NOMO-1 treated with dmso at 0.1 percent for 144 hours (cell line): ENCODE measurements at regions not wholly inside any gene's neighbourhood (a gene's known extent, or its start where the extent isn't known, plus 50 kb on each side); places are given as distances from the start of the nearest gene placed in this dataset.
A peak's percentile ranks its signal among the peaks of the same experiment; 100 is the strongest.
"Not testable (repeated sequence)": the region's sequence is repeated elsewhere in the genome, so short reads cannot be mapped to it uniquely, and the experiment has no call there.

Source experiments
- DNase-seq: peaks from one replicate; lab custom pipeline; 2025; ENCODE audit not compliant: unreplicated experiment; lab: John Stamatoyannopoulos, UW

DNA sequence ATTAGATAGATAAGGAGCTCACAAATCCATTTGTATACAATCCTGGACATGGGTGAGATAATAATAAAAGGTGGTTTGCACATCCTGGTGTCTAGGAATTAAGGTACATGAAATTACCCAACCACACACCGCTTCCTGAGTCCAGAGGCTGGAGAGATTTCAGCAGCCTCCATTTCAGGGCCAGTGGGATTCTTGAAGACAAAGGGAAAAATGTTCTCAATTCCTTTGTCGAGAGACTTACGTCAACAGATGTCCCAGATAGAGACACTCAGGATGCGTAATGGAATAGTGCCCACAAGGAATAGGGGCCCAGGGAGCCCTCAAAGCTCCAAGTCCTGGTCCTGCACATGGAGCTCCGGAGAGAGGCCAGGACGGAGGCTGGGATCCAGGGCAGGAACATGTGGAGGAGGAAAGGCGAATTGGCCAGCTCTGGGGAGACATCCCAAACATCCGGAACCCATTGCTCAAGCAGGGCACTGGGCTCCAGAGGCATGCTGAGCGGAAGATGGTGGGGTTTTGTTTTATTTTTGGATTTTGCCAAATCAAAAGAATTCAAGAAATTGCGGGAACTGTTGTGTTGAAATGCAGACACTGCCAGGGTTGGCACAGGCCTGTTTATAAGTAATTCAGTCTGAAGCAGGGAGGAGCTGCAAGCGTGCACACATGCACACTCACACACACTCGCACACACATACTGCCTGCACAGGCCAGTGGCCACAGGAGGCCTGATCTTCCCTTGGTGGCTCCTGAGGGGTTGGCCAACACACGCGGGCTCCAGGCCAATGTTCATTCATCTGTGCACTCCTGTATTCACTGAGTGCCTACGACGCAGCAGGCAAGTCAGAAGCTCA is 97.2 kb downstream of the NOG start:
- no peak for DNase-seq

DNA sequence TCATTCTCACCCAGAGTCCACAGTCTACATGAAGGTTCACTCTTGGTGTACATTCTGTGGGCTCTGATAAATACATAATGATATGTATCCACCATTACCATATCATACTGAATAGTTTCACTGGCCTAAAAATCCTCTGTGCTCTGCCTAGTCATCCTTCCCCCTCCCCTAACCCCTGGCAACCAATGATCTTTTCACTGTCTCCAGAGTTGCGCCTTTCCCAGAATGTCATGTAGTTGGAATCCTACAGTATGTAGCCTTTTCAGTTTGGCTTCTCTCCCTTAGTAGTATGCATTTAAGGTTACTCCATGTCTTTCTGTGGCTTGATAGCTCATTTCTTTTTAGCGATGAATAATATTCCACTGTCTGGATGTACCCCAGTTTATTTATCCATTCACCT is 101.3 kb downstream of the NOG start:
- no peak for DNase-seq

GRCh38 chr17:56697190-56697589 is 103.7 kb downstream of the NOG start:
- DNase-seq = no peak

- no peak for DNase-seq
Observed at GRCh38 chr17:56699186-56699894, 105.8 kb downstream of the NOG start.

DNA sequence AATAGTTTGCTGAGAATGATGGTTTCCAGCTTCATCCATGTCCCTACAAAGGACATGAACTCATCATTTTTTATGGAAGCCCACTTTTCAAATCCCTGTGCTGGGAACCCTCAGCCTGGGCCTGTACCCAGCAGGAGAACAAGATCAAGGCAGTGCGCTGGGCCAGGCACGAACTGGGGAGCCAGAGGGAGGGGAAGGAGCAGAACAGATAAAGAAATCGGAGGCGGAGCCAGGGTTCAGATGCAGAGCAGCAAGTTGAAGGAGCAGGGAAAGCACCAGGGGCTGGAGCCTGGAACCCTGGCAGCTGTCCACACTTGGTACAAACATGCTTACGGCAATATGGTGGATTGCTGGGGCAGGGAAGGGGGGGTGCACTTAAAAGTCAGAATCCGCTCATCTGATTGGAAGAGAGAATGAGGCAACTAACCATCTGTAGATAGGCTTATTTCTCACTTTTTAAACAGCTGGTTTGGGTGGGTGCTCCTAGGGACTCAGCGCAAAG is 107.5 kb downstream of the NOG start:
- no peak for DNase-seq

DNA sequence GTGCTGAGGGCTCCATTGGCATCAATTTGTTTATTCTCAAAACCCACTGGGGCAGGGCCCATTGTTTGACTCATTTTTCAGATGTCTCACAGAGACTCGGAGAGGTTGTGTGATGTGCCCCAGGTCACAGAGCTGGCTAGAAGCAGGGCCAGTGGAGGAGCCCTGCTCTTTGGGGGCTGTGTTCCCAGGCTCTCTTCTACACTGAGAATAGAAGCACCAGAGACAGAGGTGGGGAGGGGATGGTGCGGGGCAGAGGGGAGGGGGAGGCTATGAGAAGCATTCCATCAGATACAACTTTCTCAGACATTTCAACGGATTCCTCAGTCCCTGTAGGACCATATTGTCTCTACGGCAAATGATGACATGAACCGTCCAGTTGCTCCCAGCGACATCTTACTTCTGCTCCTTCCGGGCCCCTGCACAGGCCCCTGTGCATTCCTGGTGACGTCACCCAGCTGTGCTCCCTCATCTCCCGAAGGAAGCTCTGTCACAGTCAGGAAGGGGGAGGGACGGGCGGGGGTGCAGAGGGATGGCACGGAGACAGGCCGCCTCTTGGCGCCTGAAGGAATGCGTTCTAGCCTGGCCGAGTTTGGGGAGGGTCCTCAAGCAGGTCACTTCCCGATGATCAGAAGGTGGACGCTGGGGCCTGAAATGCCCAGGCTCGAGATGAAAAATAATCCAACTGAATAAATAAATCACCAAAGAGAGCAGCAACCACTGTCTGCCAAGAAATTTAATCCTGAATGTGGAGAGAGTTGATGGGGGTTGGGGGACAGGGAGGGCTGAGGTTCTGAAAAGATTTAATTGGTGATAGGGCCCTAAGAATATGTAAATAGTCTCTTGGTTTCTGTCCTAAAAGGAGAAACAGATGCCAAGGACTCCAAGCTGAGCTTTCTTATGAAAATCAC is 114.1 kb downstream of the NOG start:
- no peak for DNase-seq

DNA sequence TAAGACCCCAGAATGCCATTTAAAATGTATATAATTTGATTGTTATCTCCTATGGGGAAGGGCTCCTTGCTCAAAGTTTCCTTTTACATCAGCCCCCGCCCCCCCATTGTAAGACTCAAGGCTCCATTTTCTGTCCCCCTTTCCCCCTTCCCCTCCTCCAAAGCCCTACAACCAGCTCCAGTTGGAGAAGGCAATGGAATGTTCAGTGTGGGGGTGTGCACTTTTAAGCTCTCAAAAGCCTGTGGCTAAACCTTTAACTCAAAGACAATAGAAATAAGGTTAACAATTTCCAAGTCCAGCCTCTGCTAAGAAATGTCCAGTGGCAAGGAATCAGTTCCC is 114.7 kb downstream of the NOG start:
- no peak for DNase-seq

GRCh38 chr17:56708670-56709410 is 115.3 kb downstream of the NOG start:
- DNase-seq = no peak

GRCh38 chr17:56710986-56711385 is 117.5 kb downstream of the NOG start:
- DNase-seq = no peak

DNA sequence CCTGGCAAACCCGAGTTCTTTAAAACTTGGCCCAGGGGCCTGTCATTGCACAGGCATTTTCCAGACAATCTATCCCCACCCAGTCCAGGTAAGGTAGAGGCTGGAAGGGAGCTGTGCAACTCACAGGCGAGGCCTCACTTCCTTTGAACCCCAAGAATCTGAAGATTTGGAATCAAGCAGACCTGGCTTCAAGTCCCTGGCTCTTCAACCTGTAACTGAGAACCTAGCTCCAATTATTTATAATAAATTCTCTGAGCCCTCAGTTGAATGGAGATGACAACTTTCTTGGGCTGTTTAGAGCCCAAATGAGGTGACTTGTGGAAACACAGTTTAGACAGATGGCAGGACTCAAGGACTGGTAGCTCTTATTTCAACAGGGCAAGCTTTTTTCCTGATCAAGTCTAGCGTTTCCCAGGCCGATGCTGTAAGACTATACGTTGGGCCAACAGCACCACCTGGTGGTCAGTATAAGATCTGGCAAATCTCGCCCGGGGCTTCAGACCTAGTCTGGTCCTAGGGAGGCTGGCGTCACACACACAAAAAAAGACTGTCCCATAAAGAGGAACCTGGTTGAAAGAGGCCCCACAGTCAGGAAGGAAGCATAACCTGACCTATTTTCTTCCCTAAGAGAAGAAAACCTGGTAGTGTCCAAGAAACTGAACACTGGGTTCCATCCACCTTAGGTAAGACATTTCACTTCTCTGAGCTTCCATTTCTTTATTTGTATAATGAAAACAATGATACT is 117.9 kb downstream of the C17orf67 start:
- peak; percentile 95 for DNase-seq

- no peak for DNase-seq
Observed at GRCh38 chr17:56717471-56717870, 116.2 kb downstream of the C17orf67 start.

DNA sequence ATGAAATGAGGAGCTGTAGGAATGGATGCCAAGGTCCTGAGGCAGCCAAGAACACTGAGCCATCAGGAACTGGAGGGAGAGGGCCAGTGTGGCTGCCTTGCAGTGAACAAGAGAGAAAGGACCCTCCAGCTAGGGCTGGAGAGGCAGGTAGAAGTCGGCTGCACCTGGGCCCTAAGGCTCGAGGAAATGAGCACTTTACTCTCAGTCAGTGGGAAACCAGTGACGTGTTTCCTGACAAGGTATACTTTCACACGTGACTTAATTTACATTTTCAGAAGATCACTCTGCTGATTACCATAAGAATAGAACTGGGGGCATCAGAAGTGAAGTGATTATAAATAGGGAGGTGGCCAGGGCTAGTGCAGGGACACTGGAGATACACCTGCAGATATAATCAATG is 115.2 kb downstream of the C17orf67 start:
- no peak for DNase-seq

GRCh38 chr17:56723421-56723820 is 110.3 kb downstream of the C17orf67 start:
- DNase-seq = no peak

GRCh38 chr17:56724664-56725063 is 109.1 kb downstream of the C17orf67 start:
- no peak for DNase-seq

- DNase-seq = no peak
Observed at GRCh38 chr17:56725144-56725543, 108.6 kb downstream of the C17orf67 start.

- no peak for DNase-seq
Observed at GRCh38 chr17:56727876-56728617, 105.7 kb downstream of the C17orf67 start.

DNA sequence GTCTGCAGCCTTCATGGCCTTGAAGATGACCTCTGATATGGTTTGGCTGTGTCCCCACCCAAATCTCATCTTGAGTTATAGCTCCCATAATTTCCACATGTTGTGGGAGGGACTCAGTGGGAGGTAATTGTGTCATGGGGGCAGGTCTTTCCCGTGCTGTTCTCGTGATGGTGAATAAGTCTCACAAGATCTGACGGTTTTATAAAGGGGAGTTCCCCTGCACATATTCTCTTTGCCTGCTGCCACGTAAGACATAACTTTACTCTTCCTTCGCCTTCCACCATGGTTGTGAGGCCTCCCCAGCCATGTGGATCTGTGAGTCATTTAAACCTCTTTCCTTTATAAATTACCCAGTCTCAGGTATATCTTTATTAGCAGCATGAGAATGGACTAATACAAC is 102.6 kb downstream of the C17orf67 start:
- not testable (repeated sequence) for DNase-seq

GRCh38 chr17:56733833-56734232 is 99.9 kb downstream of the C17orf67 start:
- no peak for DNase-seq

DNA sequence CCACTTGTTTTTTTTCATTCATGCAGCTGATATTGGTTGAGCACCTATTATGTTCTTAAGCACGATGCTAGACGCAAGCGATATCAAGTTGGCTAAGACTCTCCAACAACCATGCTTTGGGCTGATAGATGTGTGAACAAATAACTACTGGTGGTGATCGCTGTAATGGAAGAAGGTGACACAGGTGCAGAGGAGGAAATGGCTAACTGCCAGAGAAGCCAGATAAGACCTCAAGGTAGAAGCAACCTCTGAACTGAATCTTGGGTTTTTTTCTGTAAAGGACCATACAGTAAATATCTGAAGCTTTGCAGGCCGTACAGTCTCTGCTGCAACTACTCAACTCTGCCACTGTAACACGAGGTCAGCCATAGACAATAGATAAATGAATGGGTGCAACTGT is 97.9 kb downstream of the C17orf67 start:
- no peak for DNase-seq
